IMR-90 (cell line): ENCODE measurements at regions not wholly inside any gene's neighbourhood (a gene's known extent, or its start where the extent isn't known, plus 50 kb on each side); places are given as distances from the start of the nearest gene placed in this dataset.

Experiments used
- MAFK ChIP-seq: IDR thresholded peaks from 2 replicates; pipeline ENCODE4 v1.6.1; 2012; ENCODE audit warnings: low read depth, low read length, improper control_type of control experiment
- POLR2A ChIP-seq: IDR thresholded peaks from 2 replicates; pipeline ENCODE4 v1.6.1; 2012; ENCODE audit warnings: mild to moderate bottlenecking, low read depth, low read length
- RCOR1 ChIP-seq: IDR thresholded peaks from 2 replicates; pipeline ENCODE4 v1.6.1; 2012; ENCODE audit warnings: mild to moderate bottlenecking, low read length, improper control_type of control experiment; ENCODE audit not compliant: insufficient replicate concordance
- TF ChIP-seq, protein P1 (sequence below): conservative IDR thresholded peaks from 2 replicates; pipeline ENCODE4 v1.5.1; 2012; ENCODE audit warnings: mild to moderate bottlenecking, low read depth, low read length, improper control_type of control experiment

DNA sequence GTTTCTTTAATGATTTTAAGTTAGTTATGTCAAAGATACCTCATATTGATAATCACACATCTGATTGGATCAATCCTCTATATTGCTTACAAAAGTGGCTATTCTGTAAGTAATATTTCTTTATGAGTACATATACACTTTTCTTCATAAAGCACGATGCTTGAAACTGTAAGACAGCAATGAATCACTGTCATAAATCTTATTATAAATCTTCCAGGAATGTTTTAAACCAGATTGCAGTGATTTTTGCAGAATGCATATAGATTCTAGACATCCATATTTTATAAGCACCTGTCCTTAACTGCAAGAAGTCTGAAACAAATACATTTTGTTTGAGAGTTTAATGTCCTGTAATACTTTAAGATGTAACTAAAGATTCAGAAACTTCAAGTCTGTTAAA lies 367.0 kb upstream of the FANCL start:
- TF ChIP-seq MAFK: no peak
- TF ChIP-seq, protein P1, sequence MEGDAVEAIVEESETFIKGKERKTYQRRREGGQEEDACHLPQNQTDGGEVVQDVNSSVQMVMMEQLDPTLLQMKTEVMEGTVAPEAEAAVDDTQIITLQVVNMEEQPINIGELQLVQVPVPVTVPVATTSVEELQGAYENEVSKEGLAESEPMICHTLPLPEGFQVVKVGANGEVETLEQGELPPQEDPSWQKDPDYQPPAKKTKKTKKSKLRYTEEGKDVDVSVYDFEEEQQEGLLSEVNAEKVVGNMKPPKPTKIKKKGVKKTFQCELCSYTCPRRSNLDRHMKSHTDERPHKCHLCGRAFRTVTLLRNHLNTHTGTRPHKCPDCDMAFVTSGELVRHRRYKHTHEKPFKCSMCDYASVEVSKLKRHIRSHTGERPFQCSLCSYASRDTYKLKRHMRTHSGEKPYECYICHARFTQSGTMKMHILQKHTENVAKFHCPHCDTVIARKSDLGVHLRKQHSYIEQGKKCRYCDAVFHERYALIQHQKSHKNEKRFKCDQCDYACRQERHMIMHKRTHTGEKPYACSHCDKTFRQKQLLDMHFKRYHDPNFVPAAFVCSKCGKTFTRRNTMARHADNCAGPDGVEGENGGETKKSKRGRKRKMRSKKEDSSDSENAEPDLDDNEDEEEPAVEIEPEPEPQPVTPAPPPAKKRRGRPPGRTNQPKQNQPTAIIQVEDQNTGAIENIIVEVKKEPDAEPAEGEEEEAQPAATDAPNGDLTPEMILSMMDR: no peak
- TF ChIP-seq POLR2A: no peak
- no peak for TF ChIP-seq RCOR1
